Esophagus (tissue), 2 donors: ENCODE measurements at regions not wholly inside any gene's neighbourhood (a gene's known extent, or its start where the extent isn't known, plus 50 kb on each side); places are given as distances from the start of the nearest gene placed in this dataset.
"Not testable (repeated sequence)": the region's sequence is repeated elsewhere in the genome, so short reads cannot be mapped to it uniquely, and the experiment has no call there.

Experiments
- H3K27ac ChIP-seq, 2 donors: one replicate each; pipeline ENCODE4 v1.5.1; 2013; ENCODE audit warnings: low read depth in 2 of 2, mild to moderate bottlenecking in 2 of 2, inconsistent platforms in 1 of 2, low read length in 1 of 2, moderate library complexity in 1 of 2
- H3K27me3 ChIP-seq, 2 donors: one replicate each; pipeline ENCODE4 v1.6.1; 2013; ENCODE audit warnings: low read length in 2 of 2, control low read depth in 1 of 2, mild to moderate bottlenecking in 1 of 2; ENCODE audit not compliant: insufficient read depth in 2 of 2, control insufficient read depth in 1 of 2
- H3K36me3 ChIP-seq, 2 donors: one replicate each; pipeline ENCODE4 v1.6.1; 2013; ENCODE audit warnings: low read length in 1 of 2; ENCODE audit not compliant: control insufficient read depth in 2 of 2, insufficient read depth in 2 of 2
- H3K4me1 ChIP-seq, 2 donors: one replicate each; pipeline ENCODE4 v1.6.1; 2013; ENCODE audit warnings: low read length in 1 of 2; ENCODE audit not compliant: control insufficient read depth in 2 of 2, insufficient read depth in 2 of 2
- H3K4me3 ChIP-seq, 2 donors: one replicate each; pipeline ENCODE4 v1.5.1; 2013; ENCODE audit warnings: low read length in 2 of 2, mild to moderate bottlenecking in 2 of 2, low read depth in 1 of 2, moderate library complexity in 1 of 2
- H3K9me3 ChIP-seq, 2 donors: one replicate each; pipeline ENCODE4 v1.6.1; 2013; ENCODE audit warnings: mild to moderate bottlenecking in 2 of 2, low read depth in 1 of 2, low read length in 1 of 2, moderate library complexity in 1 of 2; ENCODE audit not compliant: control insufficient read depth in 2 of 2, insufficient read depth in 1 of 2
- WGBS, 2 donors: extraction: QIAGEN DNeasy Blood & Tissue Kit; methylation state at CpG; one replicate each; pipeline ENCODE4 v1.1.7; 2013; 5-methylcytosine and 5-hydroxymethylcytosine counted together
- donor health status: healthy with polysubstance abuse.
- donor health status: Bipolar disorder and iron deficiency.

DNA sequence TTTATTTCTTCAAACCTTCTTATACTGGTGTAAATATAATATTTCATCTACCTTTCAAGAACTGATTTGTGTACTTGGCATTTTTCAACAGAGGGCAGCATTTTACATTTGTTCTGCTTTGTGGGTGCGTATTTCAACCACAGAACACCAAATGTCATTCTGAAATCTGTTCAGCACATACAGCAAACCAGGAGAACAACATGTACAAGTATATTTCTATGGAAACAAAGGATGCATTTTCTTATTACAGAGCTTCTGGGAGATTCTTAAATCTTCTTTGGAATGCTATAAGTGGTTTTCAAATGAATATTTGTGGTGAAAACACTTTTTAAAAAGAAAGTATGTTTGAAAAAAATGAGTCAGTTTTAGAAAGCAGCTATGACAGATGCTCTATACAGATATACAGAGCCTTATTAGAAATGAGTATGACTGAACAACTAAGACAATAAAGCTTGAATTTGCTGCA lies 946.0 kb downstream of the FAM181B start:
- Histone ChIP-seq H3K9me3 (no peaks in the 10 kb centered on the region), H3K4me1 (no peaks in the 10 kb centered on the region), H3K27me3 (no peaks in the 10 kb centered on the region), H3K36me3 (no peaks in the 10 kb centered on the region), H3K27ac (no peak overlapping the region), H3K4me3 (no peak overlapping the region)
- WGBS, 2 donors, result 13 to 32% methylated on average over 1 of the region's 1 CpG

DNA sequence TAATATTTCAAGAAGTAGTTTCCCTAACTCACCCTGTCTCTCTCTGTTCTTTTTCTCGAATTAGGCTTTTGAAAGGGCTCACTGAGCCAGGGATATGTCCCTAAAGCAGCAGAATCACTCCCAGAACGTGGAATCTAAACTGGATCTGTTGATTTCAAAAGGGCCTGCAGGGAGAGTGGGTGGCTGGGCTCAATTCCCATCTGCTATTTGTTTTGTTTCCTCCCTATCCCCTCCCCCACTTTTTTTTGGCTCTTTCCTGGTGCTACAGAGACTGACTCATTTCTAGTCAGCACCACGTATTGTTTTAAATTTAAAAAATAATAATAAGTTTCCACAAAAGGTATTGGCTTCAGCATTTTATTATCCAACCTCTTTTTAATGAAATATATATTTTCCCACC lies 961.5 kb downstream of the FAM181B start:
- Histone ChIP-seq H3K9me3 (no peaks in the 10 kb centered on the region), H3K4me3 (no peak overlapping the region), H3K36me3 (no peaks in the 10 kb centered on the region), H3K4me1 (no peaks in the 10 kb centered on the region), H3K27ac (no peak overlapping the region), H3K27me3 (no peaks in the 10 kb centered on the region)
- WGBS, 2 donors, result 7 to 22% methylated on average over 3 of the region's 3 CpGs

DNA sequence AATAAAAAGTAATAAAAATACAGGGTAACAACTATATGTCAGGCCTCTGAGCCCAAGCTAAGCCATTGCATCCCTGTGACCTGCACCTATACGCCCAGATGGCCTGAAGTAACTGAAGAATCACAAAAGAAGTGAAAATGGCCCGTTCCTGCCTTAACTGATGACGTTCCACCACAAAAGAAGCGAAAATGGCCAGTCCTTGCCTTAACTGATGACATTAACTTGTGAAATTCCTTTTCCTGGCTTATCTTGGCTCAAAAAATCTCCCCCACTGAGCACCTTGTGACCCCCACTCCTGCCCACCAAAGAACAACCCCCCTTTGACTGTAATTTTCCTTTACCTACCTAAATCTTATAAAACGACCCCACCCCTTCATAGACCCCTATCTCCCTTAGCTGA lies 963.8 kb downstream of the FAM181B start:
- H3K4me1 ChIP-seq, H3K27ac ChIP-seq, H3K9me3 ChIP-seq, H3K27me3 ChIP-seq, H3K36me3 ChIP-seq, H3K4me3 ChIP-seq: not testable (repeated sequence)
- 44 to 51% methylated on average over 5 of the region's 5 CpGs for WGBS, 2 donors

DNA sequence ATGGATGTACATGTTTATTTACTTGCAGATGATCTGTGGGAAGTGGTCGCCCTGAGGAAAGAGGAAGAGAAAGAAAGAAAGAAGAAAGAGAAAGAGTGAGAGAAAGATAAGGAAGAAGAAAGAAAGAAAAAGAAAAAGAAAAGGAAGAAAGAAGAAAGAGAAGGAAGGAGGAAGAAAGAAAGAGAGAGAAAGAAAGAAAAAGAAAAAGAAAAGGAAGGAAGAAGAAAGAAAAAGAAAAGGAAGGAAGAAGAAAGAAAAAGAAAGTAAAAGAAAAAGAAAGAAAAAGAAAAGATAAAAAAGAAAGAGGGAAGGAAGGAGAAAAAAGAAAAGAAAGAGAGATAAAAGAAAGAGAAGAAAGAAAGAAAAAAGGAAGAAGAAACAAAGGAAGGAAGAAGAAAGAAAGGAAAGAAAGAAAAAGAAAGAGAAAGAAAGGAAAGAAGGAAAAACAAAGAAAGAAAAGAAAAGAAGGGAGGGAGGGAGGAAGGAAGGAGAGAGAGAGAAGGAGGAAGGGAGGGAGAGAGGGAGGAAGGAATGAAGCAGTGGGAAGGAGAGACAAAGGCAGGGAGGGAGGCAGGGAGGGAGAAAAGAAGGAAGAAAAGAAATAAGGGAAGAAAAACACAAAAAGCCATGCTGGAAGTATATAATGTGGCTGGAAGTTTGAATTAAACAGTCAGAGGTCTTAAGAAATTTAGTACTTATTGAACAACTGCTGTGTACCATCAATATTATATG lies 976.6 kb downstream of the FAM181B start:
- 80 to 81% methylated on average over 1 of the region's 1 CpG for WGBS, 2 donors
- no peaks in the 10 kb centered on the region for H3K4me1 ChIP-seq
- H3K4me3 ChIP-seq, result no peak overlapping the region
- no peaks in the 10 kb centered on the region for H3K9me3 ChIP-seq
- H3K27ac ChIP-seq, result no peak overlapping the region
- no peaks in the 10 kb centered on the region for H3K36me3 ChIP-seq
- H3K27me3 ChIP-seq, result no peaks in the 10 kb centered on the region

DNA sequence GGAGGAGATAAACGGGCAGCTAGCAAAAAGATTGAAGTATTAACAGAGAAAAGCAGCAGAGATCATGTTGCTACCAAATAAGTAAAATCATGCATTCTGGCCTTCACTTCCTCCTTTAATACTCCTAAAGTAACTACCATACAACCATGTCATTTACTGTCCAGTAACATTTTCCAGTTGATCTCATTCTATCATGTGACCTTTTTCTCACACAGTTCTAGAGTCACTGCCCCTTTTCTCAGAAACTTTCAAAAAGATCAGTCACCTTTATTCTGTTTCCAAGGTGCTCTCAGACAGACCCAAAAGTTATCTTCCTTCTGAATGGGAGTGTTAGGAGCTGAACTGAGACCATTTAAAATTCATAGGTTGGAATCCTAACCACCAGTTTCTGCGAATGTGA lies 984.4 kb downstream of the FAM181B start:
- WGBS, 2 donors, result 60 to 78% methylated on average over 2 of the region's 2 CpGs
- Histone ChIP-seq H3K27ac (no peak overlapping the region), H3K4me1 (no peaks in the 10 kb centered on the region), H3K27me3 (no peaks in the 10 kb centered on the region), H3K36me3 (no peaks in the 10 kb centered on the region), H3K4me3 (no peak overlapping the region), H3K9me3 (peaks cover 0 to 3% of the 10 kb centered on the region in 2 donors)

DNA sequence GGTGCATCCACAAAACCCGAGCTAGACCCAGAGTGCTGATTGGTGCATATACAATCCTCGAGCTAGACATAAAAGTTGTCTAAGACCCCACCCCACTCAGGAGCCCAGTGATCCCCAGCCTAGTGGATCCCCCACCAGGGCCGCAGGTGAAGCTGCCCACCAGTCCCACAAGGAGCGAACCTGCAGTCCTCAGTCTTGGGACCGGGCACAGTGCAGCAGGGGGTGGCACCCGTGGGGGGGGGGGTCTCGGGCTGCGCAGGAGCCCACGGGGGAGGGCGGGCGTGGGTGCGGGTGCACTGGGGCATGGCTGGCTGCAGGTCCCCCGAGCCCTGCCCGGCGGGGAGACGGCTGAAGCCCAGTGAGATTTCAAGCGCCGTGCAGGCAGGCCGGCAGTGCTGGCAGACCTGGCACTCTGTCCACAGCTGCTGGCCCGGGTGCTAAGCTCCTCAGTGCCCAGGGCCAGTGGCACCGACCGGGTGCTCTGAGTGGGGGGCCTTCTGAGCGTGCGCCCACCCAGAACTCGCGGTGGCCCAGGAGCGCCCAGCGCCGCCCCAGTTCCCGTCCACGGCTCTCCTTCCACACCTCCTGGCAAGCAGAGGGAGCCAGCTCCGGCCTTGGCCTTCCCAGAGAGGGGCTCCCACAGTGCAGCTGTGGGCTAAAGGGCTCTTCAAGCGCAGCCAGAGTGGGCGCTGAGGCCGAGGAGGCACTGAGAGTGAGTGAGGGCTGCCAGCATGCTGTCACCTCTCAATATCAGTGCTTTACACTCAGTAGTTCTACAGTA lies 989.1 kb downstream of the FAM181B start:
- Histone ChIP-seq H3K4me3 (no peak overlapping the region), H3K27ac (no peak overlapping the region), H3K27me3 (no peaks in the 10 kb centered on the region), H3K36me3 (no peaks in the 10 kb centered on the region), H3K4me1 (no peaks in the 10 kb centered on the region), H3K9me3 (peaks cover 0 to 3% of the 10 kb centered on the region in 2 donors)
- 91% methylated on average over 35 of the region's 35 CpGs for WGBS, 2 donors

DNA sequence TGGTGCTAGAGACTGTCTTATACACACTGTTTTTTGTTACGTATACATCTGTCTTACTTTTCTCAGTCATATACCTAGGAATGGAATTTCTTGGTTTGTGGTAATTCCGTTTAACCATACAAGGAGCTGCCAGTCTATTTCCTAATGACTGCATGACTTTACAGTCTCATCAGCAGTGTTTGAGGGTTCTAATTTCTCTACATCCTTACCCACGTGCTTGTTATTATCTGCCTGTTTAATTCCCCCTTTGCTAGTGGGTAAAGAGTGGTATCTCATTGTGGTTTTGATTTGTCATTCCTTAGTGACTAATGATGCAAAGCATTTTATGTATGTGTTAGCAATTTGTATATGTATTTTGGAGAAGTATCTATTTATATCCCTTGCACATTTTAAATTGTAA lies 1008.0 kb downstream of the FAM181B start:
- Histone ChIP-seq H3K36me3 (no peaks in the 10 kb centered on the region), H3K27me3 (no peaks in the 10 kb centered on the region), H3K27ac (no peak overlapping the region), H3K4me3 (no peak overlapping the region), H3K4me1 (no peaks in the 10 kb centered on the region), H3K9me3 (peaks cover 0 to 2% of the 10 kb centered on the region in 2 donors)
- WGBS, 2 donors, result 63 to 72% methylated on average over 3 of the region's 3 CpGs

DNA sequence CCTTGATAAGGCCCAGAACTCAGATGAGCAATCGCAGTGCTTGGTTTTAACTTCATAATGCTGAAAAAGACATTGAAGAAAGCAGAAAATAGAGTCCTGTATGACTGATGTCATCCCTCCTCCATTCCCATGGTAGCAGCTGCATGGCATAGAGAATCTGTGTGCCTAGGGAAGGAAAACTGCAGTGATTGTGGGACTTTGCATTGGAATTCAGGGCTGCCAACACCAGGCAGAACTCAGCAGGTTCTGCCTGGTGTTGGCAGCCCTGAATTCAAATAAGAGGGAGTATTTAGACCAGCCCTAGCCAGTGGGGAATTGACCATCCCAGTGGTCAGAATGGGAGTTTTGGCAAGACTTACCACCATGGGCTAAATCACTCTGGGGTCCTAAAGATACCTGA lies 1016.0 kb downstream of the FAM181B start:
- no peak overlapping the region for H3K27ac ChIP-seq
- no peak overlapping the region for H3K4me3 ChIP-seq
- H3K4me1 ChIP-seq, result no peaks in the 10 kb centered on the region
- H3K27me3 ChIP-seq, result no peaks in the 10 kb centered on the region
- WGBS, 2 donors, result 90 to 100% methylated on average over 1 of the region's 1 CpG
- no peaks in the 10 kb centered on the region for H3K9me3 ChIP-seq
- no peaks in the 10 kb centered on the region for H3K36me3 ChIP-seq

DNA sequence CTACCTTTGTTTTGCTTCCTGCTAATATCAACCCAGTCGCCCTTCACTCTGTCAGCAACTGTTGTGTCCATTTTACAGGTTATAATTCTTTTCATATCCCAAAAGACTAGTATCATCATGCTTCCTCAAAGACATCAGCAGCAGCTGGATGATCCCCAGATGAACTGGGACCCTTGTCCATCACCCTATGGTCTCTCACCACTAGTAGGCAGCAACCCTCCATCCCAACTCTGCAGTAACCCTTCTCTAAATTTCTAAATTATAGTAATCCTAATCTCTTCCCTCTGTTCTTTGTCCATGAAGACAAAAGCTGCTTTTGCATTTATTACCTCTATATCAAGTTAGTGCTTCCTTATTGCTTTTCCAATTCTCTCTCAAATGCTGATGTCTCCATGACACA lies 1025.8 kb downstream of the FAM181B start:
- Histone ChIP-seq H3K27me3 (no peaks in the 10 kb centered on the region), H3K4me3 (no peak overlapping the region), H3K4me1 (no peaks in the 10 kb centered on the region), H3K27ac (no peak overlapping the region), H3K36me3 (no peaks in the 10 kb centered on the region), H3K9me3 (no peaks in the 10 kb centered on the region)
- 25 to 33% methylated on average over 1 of the region's 1 CpG for WGBS, 2 donors

DNA sequence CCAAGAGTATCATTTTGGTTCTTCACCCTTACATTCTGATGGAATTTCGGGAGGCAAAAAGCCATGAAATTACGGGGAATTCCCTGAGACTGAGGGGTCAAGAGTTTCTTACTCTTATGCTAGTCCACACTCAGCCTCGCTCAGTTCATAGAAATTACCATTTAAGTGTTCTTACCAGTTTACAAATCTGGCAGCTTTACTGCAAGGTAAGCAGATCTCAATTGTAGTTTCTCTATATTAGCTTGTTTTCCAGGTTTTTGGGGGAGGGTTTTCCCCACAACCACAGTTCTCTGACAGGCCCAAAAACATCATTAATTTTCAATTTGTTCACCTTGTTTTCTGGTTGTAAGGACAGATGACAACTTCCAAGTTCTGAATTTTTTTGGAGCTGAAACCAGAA lies 1028.4 kb downstream of the FAM181B start:
- H3K9me3 ChIP-seq, result no peaks in the 10 kb centered on the region
- H3K27me3 ChIP-seq, result no peaks in the 10 kb centered on the region
- WGBS, 2 donors, result 34 to 56% methylated on average over 3 of the region's 3 CpGs
- no peak overlapping the region for H3K4me3 ChIP-seq
- no peaks in the 10 kb centered on the region for H3K4me1 ChIP-seq
- H3K36me3 ChIP-seq, result no peaks in the 10 kb centered on the region
- H3K27ac ChIP-seq, result no peak overlapping the region
